GM12891 (cell line): ENCODE measurements at regions not wholly inside any gene's neighbourhood (a gene's known extent, or its start where the extent isn't known, plus 50 kb on each side); places are given as distances from the start of the nearest gene placed in this dataset.

Source experiments
- PAX5 ChIP-seq: IDR thresholded peaks from 2 replicates; pipeline ENCODE4 v1.6.1; 2011; ENCODE audit warnings: low read length, moderate library complexity, mild to moderate bottlenecking; ENCODE audit not compliant: insufficient read depth, severe bottlenecking
- POLR2A ChIP-seq: IDR thresholded peaks from 2 replicates; pipeline ENCODE4 v1.6.1; 2011; ENCODE audit warnings: low read depth, low read length, control low read depth
- POLR2AphosphoS5 ChIP-seq: IDR thresholded peaks from 2 replicates; pipeline ENCODE4 v1.6.1; 2011; ENCODE audit warnings: low read depth, low read length, control low read depth
- POU2F2 ChIP-seq: IDR thresholded peaks from 2 replicates; pipeline ENCODE4 v1.6.1; 2011; ENCODE audit warnings: low read depth, mild to moderate bottlenecking, control low read depth, low read length, moderate library complexity
- SPI1 ChIP-seq: IDR thresholded peaks from 2 replicates; pipeline ENCODE4 v1.6.1; 2011; ENCODE audit warnings: low read depth, low read length, control low read depth
- TAF1 ChIP-seq: IDR thresholded peaks from 2 replicates; pipeline ENCODE4 v1.6.1; 2011; ENCODE audit warnings: low read depth, low read length, control low read depth

- no peak for TF ChIP-seq POLR2AphosphoS5
- no peak for TF ChIP-seq TAF1
- no peak for TF ChIP-seq POLR2A
- TF ChIP-seq POU2F2: no peak
- TF ChIP-seq SPI1: no peak
- TF ChIP-seq PAX5: no peak
These were observed 173.3 kb downstream of the SEC16B start for GRCh38 chr1:177796561-177796960.
